ENCODE measurements at regions not wholly inside any gene's neighbourhood (a gene's known extent, or its start where the extent isn't known, plus 50 kb on each side); places are given as distances from the start of the nearest gene placed in this dataset.

DNA sequence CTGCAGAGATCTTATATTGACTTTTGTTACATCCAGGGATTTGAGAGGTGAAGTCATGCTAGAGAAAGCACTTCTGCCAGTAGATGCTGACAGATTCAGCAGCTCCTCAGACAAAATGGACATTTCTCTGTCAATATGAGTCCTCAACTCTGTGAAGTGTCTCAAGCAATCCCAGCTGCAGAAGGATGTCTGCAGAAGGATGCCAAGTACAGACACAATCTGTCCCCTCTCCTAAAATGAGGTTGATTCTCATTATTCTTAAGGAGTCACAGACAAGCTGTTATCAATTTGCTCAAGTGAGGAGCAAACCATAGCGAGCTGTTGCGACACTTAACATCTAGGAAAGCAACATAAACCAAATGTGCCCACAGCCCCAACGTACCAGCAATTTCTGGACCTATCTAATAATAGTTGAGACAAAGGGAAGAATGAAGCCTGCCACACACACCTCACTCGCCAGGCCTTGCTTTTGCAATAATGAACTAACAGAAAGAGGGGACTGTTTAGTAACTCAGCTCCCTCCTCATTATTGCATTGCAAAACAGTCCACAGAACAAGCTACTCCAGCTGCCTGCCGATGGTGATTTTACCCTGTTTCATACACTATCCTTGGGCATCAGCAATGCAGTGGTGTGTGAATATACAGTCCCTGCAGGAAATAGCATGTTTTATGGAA lies 364.2 kb upstream of the PDE4D start:
- intact Hi-C loops (cut with DNase I; ENCODE audit: low total_unique reads) = no loop called here
- TF ChIP-seq POLR2A (IDR thresholded peaks at IDR 0.05) (no peak), POLR2AphosphoS5 (IDR thresholded peaks at IDR 0.05) (no peak), EP300 (IDR thresholded peaks at IDR 0.05) (no peak)
- TF ChIP-seq, protein P1, sequence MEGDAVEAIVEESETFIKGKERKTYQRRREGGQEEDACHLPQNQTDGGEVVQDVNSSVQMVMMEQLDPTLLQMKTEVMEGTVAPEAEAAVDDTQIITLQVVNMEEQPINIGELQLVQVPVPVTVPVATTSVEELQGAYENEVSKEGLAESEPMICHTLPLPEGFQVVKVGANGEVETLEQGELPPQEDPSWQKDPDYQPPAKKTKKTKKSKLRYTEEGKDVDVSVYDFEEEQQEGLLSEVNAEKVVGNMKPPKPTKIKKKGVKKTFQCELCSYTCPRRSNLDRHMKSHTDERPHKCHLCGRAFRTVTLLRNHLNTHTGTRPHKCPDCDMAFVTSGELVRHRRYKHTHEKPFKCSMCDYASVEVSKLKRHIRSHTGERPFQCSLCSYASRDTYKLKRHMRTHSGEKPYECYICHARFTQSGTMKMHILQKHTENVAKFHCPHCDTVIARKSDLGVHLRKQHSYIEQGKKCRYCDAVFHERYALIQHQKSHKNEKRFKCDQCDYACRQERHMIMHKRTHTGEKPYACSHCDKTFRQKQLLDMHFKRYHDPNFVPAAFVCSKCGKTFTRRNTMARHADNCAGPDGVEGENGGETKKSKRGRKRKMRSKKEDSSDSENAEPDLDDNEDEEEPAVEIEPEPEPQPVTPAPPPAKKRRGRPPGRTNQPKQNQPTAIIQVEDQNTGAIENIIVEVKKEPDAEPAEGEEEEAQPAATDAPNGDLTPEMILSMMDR (IDR thresholded peaks at IDR 0.05) = no peak
- H3K36me3 ChIP-seq = no peaks in the 10 kb centered on the region
- H3K27me3 ChIP-seq = no peaks in the 10 kb centered on the region
- no peak for DNase-seq
- H3K27ac ChIP-seq = no peak overlapping the region
- no peak overlapping the region for H3K4me3 ChIP-seq
- WGBS, 5 donors = 60 to 78% (median 69%) methylated on average over 5 of the region's 5 CpGs
- H3K4me1 ChIP-seq = peaks cover 0 to 14% (median 3%) of the 10 kb centered on the region in 4 donors
- H3K9me3 ChIP-seq = no peaks in the 10 kb centered on the region

DNA sequence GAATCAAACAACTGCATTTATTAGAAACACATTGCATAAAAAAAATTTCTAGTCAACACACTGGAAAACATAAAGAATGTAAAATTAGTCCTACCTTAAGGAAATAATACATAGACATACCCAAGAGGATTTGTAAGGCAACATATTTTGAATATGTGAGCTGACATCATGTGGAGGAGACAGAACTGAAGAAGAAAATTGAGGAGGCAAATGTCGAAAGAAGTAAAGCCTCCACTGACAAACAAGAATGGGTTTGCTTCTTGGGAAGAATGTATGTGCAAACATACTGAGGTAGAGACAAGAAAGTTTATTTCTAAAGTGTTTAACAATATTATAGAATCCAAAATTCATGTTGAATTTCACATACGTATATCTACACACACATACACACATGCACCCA lies 363.0 kb upstream of the PDE4D start:
- no peaks in the 10 kb centered on the region for H3K9me3 ChIP-seq
- H3K27me3 ChIP-seq = no peaks in the 10 kb centered on the region
- no peak overlapping the region for H3K4me3 ChIP-seq
- no peaks in the 10 kb centered on the region for H3K36me3 ChIP-seq
- intact Hi-C loops (cut with DNase I; ENCODE audit: low total_unique reads) = no loop called here
- H3K27ac ChIP-seq = no peak overlapping the region
- H3K4me1 ChIP-seq = peaks cover 0 to 14% (median 3%) of the 10 kb centered on the region in 4 donors
- 88 to 94% (median 91%) methylated on average over 2 of the region's 2 CpGs for WGBS, 5 donors
- no peak for TF ChIP-seq POLR2A (IDR thresholded peaks at IDR 0.05)
- TF ChIP-seq POLR2AphosphoS5 (IDR thresholded peaks at IDR 0.05) = no peak
- TF ChIP-seq EP300 (IDR thresholded peaks at IDR 0.05) = no peak
- DNase-seq = no peak

DNA sequence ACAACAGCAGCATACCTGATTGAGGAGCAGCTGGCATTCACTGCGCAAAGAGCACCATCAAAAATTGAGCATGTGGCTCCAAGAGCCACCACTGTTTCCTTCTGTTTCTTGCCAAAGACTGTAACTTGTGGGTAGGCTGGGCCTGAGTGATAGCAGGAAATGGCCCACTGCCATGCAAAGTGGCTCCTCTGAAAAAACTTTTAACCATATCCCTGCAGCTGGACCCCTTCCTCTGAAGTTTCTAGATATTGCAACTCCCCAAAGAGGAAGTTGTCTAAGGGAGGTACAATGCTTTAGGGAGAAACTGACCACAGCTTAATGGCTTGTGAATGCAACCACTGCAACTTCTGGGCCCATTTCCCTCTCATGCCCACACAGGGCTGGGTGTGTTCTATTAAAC lies 355.4 kb upstream of the PDE4D start:
- Histone ChIP-seq H3K4me1 (no peaks in the 10 kb centered on the region), H3K4me3 (no peak overlapping the region), H3K36me3 (no peaks in the 10 kb centered on the region), H3K9me3 (peaks cover 0 to 5% (median 0%) of the 10 kb centered on the region in 4 donors), H3K27me3 (no peaks in the 10 kb centered on the region), H3K27ac (no peak overlapping the region)
- peak in 1 of 2 donors; percentile 30 for DNase-seq
- intact Hi-C loops (cut with DNase I; ENCODE audit: low total_unique reads) = no loop called here
- TF ChIP-seq POLR2A (IDR thresholded peaks at IDR 0.05) (no peak), POLR2AphosphoS5 (IDR thresholded peaks at IDR 0.05) (no peak), EP300 (IDR thresholded peaks at IDR 0.05) (no peak)
- TF ChIP-seq, protein P1 (IDR thresholded peaks at IDR 0.05) = no peak
- WGBS, 5 donors = 66 to 86% (median 80%) methylated on average over 1 of the region's 1 CpG

DNA sequence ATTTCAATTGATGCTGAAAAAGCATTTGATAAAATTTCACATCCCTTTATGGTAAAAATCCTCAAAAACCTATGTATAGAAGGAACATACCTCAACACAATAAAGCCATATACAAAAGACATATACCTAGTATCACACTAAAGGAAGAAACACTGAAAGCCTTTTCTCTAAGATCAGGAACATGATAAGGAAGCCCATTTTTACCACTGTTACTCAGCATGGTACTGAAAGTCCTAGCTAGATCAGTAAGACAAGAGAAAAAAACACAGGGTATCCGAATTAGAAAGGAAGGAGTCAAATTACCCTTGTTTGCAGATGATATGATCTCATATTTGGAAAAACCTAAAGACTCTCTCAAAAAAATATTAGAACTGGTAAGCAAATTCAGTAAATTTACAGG lies 350.2 kb upstream of the PDE4D start:
- intact Hi-C loops (cut with DNase I; ENCODE audit: low total_unique reads) = no loop called here
- TF ChIP-seq POLR2AphosphoS5 (IDR thresholded peaks at IDR 0.05) (no peak), EP300 (IDR thresholded peaks at IDR 0.05) (no peak), POLR2A (IDR thresholded peaks at IDR 0.05) (no peak)
- TF ChIP-seq, protein P1 (IDR thresholded peaks at IDR 0.05) = no peak
- no peak overlapping the region for H3K4me3 ChIP-seq

More for the DNA sequence above, 350.2 kb upstream of the PDE4D start:
- Histone ChIP-seq H3K4me1 (no peaks in the 10 kb centered on the region), H3K9me3 (peaks cover 0 to 22% (median 2%) of the 10 kb centered on the region in 4 donors), H3K27me3 (no peaks in the 10 kb centered on the region), H3K36me3 (no peaks in the 10 kb centered on the region), H3K27ac (no peak overlapping the region)
- WGBS, 5 donors = 46 to 72% (median 63%) methylated on average over 1 of the region's 1 CpG
- no peak for DNase-seq
